NCI-H510A (cell line): ENCODE measurements at regions not wholly inside any gene's neighbourhood (a gene's known extent, or its start where the extent isn't known, plus 50 kb on each side); places are given as distances from the start of the nearest gene placed in this dataset.

Source experiments
- DNase-seq: peaks from one replicate; lab custom pipeline; 2025; lab: John Stamatoyannopoulos, UW

GRCh38 chr16:85187886-85188285 is 75.6 kb upstream of the CIBAR2 start:
- no peak for DNase-seq

GRCh38 chr16:85188822-85189672 is 76.8 kb upstream of the CIBAR2 start:
- DNase-seq: no peak

GRCh38 chr16:85190572-85190971 is 78.3 kb upstream of the CIBAR2 start:
- DNase-seq: no peak

GRCh38 chr16:85191341-85191965 is 79.2 kb upstream of the CIBAR2 start:
- DNase-seq: no peak

DNA sequence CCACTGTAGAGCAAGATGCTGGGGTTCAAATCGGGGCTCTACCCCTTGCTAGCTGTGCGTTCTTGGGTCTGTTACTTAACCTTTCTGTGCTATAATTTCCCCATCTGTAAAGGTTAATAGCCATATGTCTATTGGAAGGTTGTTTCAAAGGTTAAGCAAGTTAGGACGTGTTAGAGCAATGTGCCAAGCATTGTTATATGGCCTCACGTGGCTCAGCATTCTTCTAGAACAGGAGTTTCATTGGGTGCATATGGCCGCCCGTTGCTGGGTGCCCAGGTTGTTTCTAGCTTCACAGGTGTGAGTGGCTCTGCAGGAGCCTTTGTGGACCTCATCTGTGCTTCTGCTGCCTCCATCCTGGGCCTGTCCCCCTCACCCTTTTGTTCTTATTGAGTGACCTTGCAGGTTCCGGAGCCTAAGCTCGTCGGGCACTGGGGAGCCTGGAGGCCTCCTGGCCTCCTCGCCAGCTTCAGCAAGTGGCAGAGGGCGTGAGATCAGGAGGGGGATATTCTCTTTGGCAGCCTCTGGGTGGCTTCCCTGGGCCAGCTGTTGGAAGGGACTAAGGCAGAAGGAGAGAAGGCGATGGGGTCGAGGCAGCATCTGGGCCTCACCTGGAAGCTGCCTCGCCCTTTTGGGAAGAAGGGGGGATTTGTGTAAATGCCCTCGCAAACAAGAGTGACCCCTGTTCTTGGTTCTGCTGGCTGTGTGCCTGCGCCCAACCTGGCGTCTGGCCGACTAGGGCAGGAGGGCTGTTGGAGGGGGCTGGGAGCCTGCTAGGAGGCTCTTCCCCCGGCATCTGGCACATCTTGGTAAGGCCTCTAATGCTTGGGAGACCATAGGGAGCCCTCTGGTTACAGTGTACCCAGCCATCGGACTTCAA is 80.2 kb upstream of the CIBAR2 start:
- no peak for DNase-seq

GRCh38 chr16:85193115-85193493 is 80.8 kb upstream of the CIBAR2 start:
- DNase-seq: no peak

- no peak for DNase-seq
Measured at GRCh38 chr16:85193876-85194275, 81.6 kb upstream of the CIBAR2 start.

GRCh38 chr16:85194307-85195270 is 82.3 kb upstream of the CIBAR2 start:
- no peak for DNase-seq

DNA sequence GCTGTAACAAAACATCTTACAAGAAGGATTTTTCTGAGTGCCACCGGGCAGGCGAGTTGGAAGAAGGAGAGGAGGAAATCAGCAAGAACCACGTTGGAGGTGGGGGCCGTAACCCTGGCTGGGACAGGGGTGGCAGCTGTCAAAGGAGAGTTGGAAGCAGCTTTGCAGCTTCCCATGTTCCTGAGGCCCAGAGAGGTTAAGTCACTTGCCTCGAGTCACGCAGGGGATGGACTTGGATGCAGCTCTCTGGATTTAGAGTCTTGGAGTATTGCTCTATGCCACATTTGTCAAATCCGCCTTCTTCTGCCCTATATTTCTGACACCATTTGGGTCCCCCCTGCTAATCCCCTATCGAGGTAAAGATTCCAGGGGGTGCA is 83.0 kb upstream of the CIBAR2 start:
- no peak for DNase-seq

GRCh38 chr16:85195900-85196772 is 83.9 kb upstream of the CIBAR2 start:
- DNase-seq: no peak

- no peak for DNase-seq
Measured at GRCh38 chr16:85196976-85197375, 84.7 kb upstream of the CIBAR2 start.

DNA sequence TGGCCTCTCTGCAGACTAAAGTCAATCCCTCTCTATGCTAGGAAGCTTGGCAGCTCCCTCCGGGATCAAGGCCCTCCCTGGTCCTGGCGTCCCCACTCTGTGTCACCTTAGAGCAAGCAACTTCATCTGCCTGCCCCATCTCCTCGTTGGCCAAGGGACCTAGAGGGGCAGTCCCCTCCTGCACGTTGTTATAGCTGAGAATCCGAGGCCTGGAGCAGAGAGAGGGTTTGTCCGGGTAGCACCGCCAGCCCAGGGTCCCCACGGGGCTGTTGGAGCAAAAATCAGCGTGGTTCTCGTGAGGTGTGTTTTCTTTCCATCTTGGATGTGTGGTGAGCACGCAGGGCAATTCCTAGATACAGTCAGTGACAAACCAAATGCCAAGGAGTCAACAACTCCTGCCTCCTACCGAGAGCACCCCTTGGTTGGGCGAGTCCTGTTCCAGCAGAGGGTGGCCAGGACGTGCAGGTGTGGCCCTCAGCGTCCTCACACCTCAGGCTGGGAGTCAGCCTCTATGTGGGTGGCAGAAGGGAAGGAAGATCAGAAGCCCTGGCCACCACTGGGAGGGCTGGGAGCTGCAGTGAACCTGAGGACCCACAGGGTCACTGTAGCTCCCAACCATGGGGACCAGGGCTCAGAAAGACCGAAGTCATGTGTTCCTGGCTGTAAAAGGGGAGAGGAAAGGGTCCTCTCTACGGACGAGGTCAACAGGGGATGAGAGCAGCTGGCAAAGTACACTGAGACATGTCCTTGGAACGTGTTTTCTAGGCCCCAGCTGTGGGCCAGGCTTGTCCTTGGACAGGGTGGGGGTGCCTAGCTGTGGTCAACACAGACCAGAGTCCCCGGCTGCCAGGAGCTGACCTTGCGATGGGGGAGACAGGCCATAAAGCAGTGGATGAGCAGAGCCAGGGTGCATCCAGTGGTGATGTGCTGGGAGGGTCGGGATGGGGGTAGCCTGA is 85.6 kb upstream of the CIBAR2 start:
- no peak for DNase-seq

DNA sequence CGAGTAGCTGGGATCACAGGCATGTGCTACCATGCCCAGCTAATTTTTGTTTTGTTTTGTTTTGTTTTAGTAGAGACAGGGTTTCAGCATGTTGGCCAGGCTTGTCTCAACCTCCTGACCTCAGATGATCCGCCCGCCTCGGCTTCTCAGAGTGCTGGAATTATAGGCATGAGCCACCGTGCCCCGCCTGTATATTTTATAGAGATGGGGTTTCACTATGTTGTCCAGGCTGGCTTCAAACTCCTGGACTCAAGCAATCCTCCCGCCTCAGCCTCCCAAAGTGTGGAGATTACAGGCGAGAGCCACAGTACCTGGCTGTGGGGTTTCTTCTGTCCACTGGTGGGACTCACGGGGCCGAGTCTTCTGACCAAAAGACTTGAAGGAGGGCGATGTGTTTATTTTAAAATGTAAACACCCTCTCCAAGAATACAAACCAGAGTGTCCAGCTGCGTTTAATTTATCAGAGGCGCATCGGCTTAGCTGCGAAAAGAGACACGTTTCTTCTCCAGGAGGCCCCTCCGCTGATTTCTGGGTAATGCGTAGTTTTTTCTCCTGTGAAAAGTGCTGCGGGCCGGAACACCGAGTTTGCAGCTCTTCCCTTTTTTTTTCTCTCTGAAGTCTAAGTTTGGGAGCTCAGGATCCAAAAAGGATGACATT is 86.9 kb upstream of the CIBAR2 start:
- no peak for DNase-seq

DNA sequence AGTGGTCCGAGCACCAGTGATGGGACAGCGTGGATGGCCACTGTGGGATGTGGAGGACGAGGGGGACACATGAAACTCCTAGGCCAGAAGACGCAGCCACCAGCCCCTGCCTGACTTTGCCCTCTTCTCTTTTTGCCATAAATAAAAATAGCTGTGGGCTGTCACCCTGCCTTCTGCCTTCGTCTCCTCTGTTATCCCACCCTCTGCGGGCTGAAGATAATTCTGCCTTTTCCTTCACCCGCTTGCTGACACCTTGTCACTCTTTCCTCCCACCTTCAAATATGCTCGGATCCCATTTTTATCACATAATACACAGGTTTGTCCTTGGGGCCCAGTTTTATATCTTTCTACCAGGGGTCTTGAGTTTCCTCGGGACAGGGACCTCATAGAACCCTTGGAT is 87.6 kb upstream of the CIBAR2 start:
- DNase-seq: no peak

DNA sequence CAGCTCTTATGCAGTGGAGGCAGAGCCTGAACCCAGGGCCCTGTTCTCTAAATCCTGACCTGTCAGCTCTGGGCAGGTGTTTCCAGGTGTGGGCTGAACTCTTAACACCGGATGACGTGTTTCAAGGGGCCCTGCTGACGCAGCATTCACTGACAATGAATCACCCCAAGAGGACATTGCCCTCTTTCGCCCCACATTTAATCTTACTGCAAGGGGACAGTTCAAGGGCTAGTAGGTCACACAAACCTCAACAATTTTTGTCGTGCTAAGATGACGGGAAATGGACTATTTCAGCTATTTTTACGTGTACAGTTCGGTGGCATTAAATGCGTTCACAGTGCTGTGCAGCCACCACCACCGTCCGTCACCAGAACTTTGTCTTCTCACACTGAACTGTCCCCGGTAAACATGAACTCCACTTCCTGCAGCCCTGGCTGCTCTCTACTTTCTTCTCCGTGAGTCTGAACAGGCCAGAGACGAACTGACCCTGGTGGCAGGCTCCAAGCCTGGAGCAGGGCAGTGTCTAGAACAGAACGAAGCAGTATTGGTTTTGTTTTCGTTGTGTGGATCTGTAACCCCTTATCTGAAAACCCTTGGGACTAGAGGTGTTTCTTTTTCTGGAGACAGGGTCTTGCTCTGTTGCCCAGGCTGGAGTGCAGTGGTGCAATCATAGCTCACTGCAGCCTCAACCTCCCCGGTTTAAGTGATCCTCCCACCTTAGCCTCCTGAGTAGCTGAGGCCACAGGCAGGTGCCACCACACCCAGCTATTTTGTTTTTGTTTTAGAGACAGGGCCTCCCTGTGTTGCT is 88.4 kb upstream of the CIBAR2 start:
- DNase-seq: no peak

DNA sequence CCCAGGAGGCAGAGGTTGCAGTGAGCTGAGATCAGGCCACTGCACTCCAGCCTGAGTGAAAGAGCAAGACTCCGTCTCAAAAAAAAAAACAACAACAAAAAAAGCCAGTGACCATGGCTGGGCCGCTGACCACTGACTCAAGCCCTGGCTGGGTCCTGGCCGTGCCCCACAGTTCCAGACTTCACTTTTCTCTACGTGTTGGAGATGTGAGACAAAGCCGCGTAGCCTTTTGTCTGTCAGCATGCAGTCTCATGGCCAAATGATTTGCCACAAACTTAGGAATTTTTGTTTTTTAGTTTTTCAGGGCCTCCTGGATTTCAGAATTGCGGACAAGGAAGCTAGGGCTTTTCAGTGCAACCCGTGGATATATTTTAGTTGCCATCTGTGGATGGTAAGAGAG is 89.3 kb upstream of the CIBAR2 start:
- DNase-seq: no peak

GRCh38 chr16:85202051-85202601 is 89.9 kb upstream of the CIBAR2 start:
- no peak for DNase-seq
